HFFc6 (cell line): ENCODE measurements at regions not wholly inside any gene's neighbourhood (a gene's known extent, or its start where the extent isn't known, plus 50 kb on each side); places are given as distances from the start of the nearest gene placed in this dataset.

Experiments
- DNase-seq: peaks from one replicate; pipeline ENCODE4 v3.0.0-alpha.2; 2018
- H3K27ac Mint-ChIP-seq: 2 replicates; pipeline ENCODE4 v1.8.0; 2020; ENCODE audit warnings: mild to moderate bottlenecking, mixed read lengths
- H3K27me3 Mint-ChIP-seq: 2 replicates; pipeline ENCODE4 v1.8.0; 2021; ENCODE audit warnings: mild to moderate bottlenecking, moderate library complexity, mixed read lengths; ENCODE audit not compliant: insufficient read depth
- H3K36me3 Mint-ChIP-seq: 2 replicates; pipeline ENCODE4 v1.8.0; 2021; ENCODE audit warnings: low read depth, mixed read lengths
- H3K4me1 Mint-ChIP-seq: 2 replicates; pipeline ENCODE4 v1.8.0; 2020; ENCODE audit warnings: low read depth, mixed read lengths
- H3K4me3 Mint-ChIP-seq: 2 replicates; pipeline ENCODE4 v1.8.0; 2020; ENCODE audit warnings: mild to moderate bottlenecking, moderate library complexity, mixed read lengths
- H3K9me3 Mint-ChIP-seq: 2 replicates; pipeline ENCODE4 v1.8.0; 2020; ENCODE audit warnings: mild to moderate bottlenecking, mixed read lengths
- CTCF ChIP-seq: fragments of 200-600 bp; sonication (generic); IDR thresholded peaks from 2 replicates; pipeline ENCODE4 v1.5.0; 2021; ENCODE audit warnings: antibody characterized with exemption, mild to moderate bottlenecking

GRCh38 chr1:217270101-217270500 is 360.8 kb downstream of the GPATCH2 start:
- no peak for TF ChIP-seq CTCF
- Mint-ChIP-seq H3K36me3 (peaks cover 4% of the 10 kb centered on the region), H3K9me3 (no peaks in the 10 kb centered on the region), H3K4me1 (peaks cover 28% of the 10 kb centered on the region), H3K27me3 (no peaks in the 10 kb centered on the region; the same call in 1 of the 2 replicates), H3K27ac (no peak overlapping the region), H3K4me3 (no peak overlapping the region)
- no peak for DNase-seq

- no peak for TF ChIP-seq CTCF
- H3K27me3 Mint-ChIP-seq: no peaks in the 10 kb centered on the region; the same call in 1 of the 2 replicates
- no peak overlapping the region for H3K27ac Mint-ChIP-seq
- no peaks in the 10 kb centered on the region for H3K36me3 Mint-ChIP-seq
- DNase-seq: no peak
- H3K4me1 Mint-ChIP-seq: peaks cover 13% of the 10 kb centered on the region
- H3K4me3 Mint-ChIP-seq: no peak overlapping the region
- H3K9me3 Mint-ChIP-seq: no peaks in the 10 kb centered on the region
Observed at GRCh38 chr1:217268058-217268457, 362.8 kb downstream of the GPATCH2 start.

- H3K27ac Mint-ChIP-seq: no peak overlapping the region
- no peaks in the 10 kb centered on the region for H3K9me3 Mint-ChIP-seq
- no peak for DNase-seq
- no peak overlapping the region for H3K4me3 Mint-ChIP-seq
- TF ChIP-seq CTCF: no peak
- no peaks in the 10 kb centered on the region for H3K4me1 Mint-ChIP-seq
- H3K27me3 Mint-ChIP-seq: no peaks in the 10 kb centered on the region
- no peaks in the 10 kb centered on the region for H3K36me3 Mint-ChIP-seq
Observed at GRCh38 chr1:217261636-217262035, 369.3 kb downstream of the GPATCH2 start.

- Mint-ChIP-seq H3K27me3 (no peaks in the 10 kb centered on the region), H3K4me1 (no peaks in the 10 kb centered on the region), H3K4me3 (no peak overlapping the region), H3K27ac (no peak overlapping the region), H3K36me3 (no peaks in the 10 kb centered on the region), H3K9me3 (no peaks in the 10 kb centered on the region)
- DNase-seq: no peak
- TF ChIP-seq CTCF: no peak
Observed at GRCh38 chr1:217260676-217261075, 370.2 kb downstream of the GPATCH2 start.

DNA sequence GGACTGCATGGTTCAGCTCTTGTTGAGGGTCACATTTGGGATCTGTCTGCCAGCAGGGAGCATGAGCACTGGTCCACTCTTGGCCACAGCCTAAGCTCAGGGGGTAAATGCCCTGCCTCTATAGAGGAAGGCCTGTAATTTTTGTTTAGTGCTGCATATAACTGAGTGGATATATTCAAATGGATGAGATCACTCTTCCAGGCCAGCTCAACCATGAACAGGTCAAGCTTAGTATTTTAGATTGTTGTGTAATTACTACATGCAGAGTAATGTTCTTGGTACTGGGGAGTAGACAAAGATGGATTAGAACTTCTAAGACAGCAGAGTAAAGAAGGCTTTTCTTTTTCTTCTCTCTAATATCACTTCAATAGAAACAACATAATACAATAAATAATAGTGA is 376.9 kb downstream of the GPATCH2 start:
- Mint-ChIP-seq H3K9me3 (no peaks in the 10 kb centered on the region; the same call in 1 of the 2 replicates), H3K27ac (no peak overlapping the region), H3K27me3 (no peaks in the 10 kb centered on the region; the same call in 1 of the 2 replicates), H3K36me3 (no peaks in the 10 kb centered on the region), H3K4me1 (no peaks in the 10 kb centered on the region), H3K4me3 (no peak overlapping the region)
- DNase-seq: no peak
- no peak for TF ChIP-seq CTCF

- H3K27me3 Mint-ChIP-seq: no peaks in the 10 kb centered on the region; the same call in 1 of the 2 replicates
- no peak overlapping the region for H3K27ac Mint-ChIP-seq
- no peak for DNase-seq
- TF ChIP-seq CTCF: no peak
- H3K4me3 Mint-ChIP-seq: no peak overlapping the region
- no peaks in the 10 kb centered on the region for H3K4me1 Mint-ChIP-seq
- no peaks in the 10 kb centered on the region for H3K36me3 Mint-ChIP-seq
- H3K9me3 Mint-ChIP-seq: no peaks in the 10 kb centered on the region; the same call in 1 of the 2 replicates
Observed at GRCh38 chr1:217253351-217253750, 377.5 kb downstream of the GPATCH2 start.
